Fibroblast of skin of back (primary cell): ENCODE measurements at regions not wholly inside any gene's neighbourhood (a gene's known extent, or its start where the extent isn't known, plus 50 kb on each side); places are given as distances from the start of the nearest gene placed in this dataset.

Experiments
- DNase-seq: peaks from one replicate; pipeline ENCODE4 v3.0.0-alpha.2; 2013

- DNase-seq: no peak
These were observed 645.2 kb upstream of the EPHA6 start for GRCh38 chr3:96169111-96169766.

GRCh38 chr3:96172917-96173316, 641.5 kb upstream of the EPHA6 start:
- DNase-seq: no peak

DNA sequence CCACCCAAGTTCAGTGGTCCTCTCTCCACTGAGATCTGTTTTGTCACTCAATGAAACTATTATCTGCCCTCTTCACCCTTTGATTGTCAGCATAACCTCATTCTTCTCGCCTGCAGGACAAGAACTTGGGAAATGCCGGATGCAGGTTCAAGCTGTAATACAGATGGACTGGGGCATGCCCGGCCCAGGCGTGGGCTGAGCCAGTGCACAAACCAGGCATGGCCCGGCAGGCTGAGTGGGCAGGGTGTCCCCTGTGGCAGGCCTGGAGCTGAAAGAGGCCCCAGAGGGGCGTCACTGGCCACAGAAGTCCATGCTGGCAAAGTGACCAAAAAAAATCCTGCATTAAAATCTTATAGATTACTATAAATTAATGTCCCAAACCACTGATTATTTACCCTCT, 638.9 kb upstream of the EPHA6 start:
- no peak for DNase-seq

GRCh38 chr3:96182756-96183155, 631.6 kb upstream of the EPHA6 start:
- DNase-seq: no peak

DNA sequence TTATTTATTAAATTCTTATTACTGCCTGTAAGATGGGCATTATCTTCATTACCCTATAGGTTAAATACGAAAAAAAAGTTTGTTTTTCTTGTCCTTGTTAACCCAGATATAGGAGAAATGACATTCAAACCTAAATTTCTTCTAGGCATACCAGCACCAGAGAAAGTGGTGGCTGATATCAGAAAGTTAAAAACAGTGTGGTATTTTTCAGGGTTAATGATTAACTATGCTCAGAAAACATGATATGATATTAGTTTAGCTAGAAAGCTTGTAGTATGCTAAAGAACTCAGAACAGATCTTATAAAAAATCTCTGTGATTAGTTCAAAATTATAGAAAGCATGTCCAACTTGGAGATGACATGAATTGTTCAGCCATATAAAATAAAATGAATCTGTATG, 630.5 kb upstream of the EPHA6 start:
- DNase-seq: no peak

- DNase-seq: no peak
These were observed 624.3 kb upstream of the EPHA6 start for GRCh38 chr3:96190024-96190616.

- DNase-seq: no peak
These were observed 621.3 kb upstream of the EPHA6 start for GRCh38 chr3:96192966-96193550.

GRCh38 chr3:96200897-96201296, 613.5 kb upstream of the EPHA6 start:
- DNase-seq: no peak

GRCh38 chr3:96201463-96201862, 612.9 kb upstream of the EPHA6 start:
- DNase-seq: no peak

- no peak for DNase-seq
These were observed 612.2 kb upstream of the EPHA6 start for GRCh38 chr3:96202181-96202580.

- DNase-seq: no peak
These were observed 604.7 kb upstream of the EPHA6 start for GRCh38 chr3:96209699-96210098.

DNA sequence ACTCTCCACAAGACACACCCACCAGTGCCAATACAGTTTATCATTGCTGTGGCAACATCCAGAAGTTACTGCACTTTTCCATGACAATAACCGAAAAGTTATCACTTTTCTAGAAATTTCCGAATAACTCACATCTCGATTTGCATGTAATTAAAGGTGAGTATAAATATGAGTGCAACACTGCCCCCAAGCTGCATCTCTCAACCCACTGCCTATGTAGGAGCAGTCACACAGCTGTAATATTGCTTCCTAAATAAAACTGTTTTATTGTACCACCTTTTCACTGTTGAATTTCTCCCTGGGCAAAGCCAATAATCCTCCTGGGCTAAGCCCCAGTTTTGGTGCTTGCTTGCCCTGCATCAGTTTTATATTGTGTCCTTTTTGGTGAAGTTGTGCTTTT, 601.0 kb upstream of the EPHA6 start:
- no peak for DNase-seq

- no peak for DNase-seq
These were observed 599.5 kb upstream of the EPHA6 start for GRCh38 chr3:96214941-96215340.

GRCh38 chr3:96225494-96225893, 588.9 kb upstream of the EPHA6 start:
- no peak for DNase-seq

- DNase-seq: no peak
These were observed 580.7 kb upstream of the EPHA6 start for GRCh38 chr3:96233679-96234078.

DNA sequence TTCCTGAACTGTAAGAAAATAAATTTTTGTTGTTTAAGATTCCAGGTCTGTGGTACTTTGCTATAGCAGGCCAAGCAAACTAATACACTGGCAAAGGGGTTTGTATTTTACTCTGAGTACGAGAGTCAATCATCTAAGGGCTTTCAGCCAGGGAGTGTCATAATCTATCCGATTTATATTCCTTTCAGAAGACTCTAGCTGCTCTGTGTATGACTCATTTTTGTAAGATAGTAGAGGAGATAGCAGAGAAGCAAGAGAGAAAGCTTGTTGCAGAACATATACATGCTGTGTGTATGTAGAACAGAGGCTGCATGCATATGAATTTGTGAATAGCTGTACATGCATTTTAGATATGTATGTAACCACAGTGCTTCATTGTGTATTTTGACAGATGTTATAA, 577.9 kb upstream of the EPHA6 start:
- no peak for DNase-seq

DNA sequence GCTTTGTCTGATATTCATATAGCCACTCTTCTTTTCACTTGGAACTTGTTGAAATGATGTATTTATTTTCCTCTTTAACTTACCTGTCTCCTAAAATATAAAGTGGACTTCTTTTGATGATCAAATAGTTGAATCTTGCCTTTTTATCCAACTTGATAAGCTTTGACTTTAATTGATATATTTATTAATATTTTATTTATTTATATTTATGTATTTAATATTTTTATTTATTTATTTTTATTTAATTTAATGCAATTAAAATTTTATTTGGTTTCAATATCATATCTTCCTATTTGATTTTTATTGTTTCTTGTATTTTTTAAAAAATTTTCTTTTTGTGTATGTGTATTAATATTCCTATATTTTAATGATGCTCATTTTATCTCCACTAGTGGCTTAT, 555.1 kb upstream of the EPHA6 start:
- DNase-seq: no peak

DNA sequence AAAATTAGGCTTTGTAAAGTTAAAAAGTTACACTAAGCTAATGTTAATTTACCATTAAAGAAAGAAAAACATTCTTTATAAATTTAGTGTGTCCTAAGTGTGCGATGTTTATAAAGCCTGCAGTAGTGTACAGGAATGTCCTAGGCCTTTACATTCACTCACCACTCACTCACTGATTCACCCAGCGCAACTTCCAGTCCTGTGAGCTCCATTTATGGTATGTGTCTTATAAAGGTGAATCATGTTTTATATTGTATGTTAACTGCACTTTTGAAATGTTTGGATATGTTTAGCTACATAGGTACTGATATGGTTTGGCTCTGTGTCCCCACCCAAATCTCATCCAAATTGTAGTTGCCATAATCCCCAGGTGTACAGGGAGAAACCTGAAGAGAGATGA, 549.7 kb upstream of the EPHA6 start:
- no peak for DNase-seq

DNA sequence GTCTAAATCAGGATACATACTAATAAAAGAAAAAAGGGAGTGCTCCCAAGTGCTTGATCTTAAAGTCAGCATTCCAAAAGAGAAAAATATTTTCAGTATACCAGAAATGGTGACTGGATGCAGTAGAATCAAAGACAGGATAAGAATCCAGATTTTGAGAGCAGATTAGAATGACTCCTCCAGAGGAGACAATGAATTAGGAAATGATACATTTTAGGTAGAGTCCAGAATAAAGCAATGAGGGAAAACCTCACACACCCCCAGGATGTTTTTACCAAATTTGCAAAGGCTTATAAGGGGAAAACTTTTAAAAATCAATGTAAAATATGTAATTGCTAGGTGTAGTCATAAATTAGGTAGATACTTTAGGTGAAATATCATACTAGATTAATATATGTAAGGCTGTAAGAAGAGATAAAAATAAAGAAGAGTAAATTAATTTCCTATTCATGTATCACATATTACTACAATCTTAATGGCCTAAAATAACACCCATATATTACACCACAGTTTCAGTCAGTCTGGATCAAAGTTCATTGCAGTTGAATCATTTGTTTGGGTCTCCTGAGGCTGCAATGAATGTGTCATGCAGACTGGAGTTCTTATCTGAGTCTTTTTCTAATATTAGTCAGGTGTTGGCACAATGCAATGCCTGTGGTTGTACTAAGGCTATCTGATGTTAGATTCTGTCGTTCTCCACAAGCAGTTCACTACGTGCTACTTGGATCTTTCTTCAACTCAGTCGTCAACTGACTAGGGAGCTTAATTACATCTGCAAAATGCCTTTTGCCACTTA, 547.8 kb upstream of the EPHA6 start:
- DNase-seq: peak; percentile 4

GRCh38 chr3:96267577-96267976, 546.8 kb upstream of the EPHA6 start:
- no peak for DNase-seq

DNA sequence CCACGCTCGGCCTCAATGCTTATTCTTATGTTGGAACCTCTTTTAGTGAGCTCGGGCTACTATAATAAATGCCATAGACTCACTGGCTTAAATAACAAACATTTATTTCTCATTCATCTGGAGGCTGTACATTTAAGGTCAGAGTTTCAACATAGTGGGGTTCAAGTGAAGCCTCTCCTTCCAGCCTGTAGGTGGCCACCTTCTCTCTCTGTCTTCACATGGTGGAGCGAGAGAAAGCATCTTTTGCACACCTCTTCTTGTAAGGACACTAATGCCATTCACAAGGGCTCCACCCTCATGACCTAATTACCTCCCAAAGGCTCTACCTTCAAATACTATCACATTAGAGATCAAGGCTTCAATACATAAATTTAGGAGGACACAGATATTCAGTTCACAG, 520.3 kb upstream of the EPHA6 start:
- DNase-seq: no peak

GRCh38 chr3:96300743-96301142, 513.7 kb upstream of the EPHA6 start:
- no peak for DNase-seq

DNA sequence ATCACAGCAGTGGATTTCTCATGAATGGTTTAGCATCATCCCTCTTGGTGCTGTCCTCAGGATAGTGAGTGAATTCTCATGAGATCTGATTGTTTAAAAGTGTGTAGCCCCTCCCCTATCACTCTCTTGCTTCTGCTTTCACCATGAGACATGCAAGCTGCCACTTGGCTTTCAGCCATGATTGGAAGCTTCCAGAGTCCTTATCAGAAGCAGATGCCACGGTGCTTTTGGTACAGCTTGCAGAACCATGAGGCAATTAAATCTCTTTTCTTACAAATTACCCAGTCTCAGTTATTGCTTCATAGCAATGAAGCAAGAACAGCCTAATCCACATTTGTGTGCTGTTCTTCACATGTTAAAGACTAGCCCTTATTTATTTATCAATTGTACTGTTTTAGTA, 495.2 kb upstream of the EPHA6 start:
- no peak for DNase-seq

DNA sequence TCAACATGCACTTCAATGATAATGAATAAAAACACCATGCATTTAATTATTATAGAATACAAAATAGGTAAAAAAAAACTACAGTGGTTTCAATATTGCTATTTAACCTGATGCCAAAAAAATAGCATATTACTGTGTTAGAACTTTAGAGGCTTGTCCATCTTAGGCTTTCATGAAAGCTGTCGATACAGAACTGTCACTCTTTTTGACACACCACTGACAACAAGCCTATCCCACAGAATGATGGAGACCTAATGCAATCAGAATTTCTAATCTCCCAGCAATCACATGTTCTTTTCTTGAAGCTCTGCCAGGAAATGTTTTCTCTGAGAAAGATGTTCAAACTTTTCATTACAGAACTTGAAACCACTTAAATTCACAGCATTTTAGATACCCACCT, 490.3 kb upstream of the EPHA6 start:
- DNase-seq: no peak
